Inferior parietal cortex (tissue), 1 donor: ENCODE measurements at regions not wholly inside any gene's neighbourhood (a gene's known extent, or its start where the extent isn't known, plus 50 kb on each side); places are given as distances from the start of the nearest gene placed in this dataset.
"Not testable (repeated sequence)": the region's sequence is repeated elsewhere in the genome, so short reads cannot be mapped to it uniquely, and the experiment has no call there.

ENCODE experiments used
- DNase-seq: peaks from one replicate; pipeline ENCODE4 v3.0.0-alpha.2; 2016; ENCODE audit errors: extremely low spot score

GRCh38 chr5:39970117-39970798 is 545.5 kb upstream of the DAB2 start:
- no peak for DNase-seq

DNA sequence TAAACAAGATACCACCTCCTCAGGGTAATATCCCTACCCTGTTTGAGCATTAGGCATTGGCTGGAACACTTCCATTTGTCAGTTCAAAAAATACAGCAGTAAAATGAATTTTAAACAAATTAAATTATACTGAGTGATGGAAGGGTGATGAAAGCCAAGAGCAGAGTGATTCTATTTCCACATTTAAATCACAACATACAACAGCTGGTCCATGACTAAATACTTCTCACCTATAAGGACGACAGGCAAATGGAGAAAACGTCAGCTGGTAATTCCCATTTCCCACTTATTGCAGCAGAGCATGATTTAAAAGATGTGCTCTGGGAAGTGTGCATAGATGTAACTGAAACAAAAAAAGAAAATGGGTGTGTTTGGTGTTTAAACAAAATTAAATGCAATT is 543.6 kb upstream of the DAB2 start:
- DNase-seq = no peak

DNA sequence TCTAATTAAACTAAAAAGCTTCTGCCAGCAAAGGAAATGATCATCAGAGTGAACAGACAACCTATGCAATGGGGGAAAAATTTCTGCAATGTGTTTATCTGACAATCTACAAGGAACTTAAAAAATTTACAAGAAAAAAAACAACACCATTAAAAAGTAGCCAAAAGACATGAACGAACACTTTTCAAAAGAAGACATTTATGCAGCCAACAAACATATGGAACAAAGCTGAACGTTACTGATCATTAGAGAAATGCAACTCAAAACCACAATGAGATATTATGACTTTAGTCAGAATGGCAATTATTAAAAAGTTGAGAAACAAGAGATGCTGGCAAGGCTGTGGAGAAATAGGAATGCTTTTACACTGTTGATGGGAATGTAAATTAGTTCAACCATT is 530.4 kb upstream of the DAB2 start:
- no peak for DNase-seq

GRCh38 chr5:39951070-39951469 is 526.3 kb upstream of the DAB2 start:
- no peak for DNase-seq

DNA sequence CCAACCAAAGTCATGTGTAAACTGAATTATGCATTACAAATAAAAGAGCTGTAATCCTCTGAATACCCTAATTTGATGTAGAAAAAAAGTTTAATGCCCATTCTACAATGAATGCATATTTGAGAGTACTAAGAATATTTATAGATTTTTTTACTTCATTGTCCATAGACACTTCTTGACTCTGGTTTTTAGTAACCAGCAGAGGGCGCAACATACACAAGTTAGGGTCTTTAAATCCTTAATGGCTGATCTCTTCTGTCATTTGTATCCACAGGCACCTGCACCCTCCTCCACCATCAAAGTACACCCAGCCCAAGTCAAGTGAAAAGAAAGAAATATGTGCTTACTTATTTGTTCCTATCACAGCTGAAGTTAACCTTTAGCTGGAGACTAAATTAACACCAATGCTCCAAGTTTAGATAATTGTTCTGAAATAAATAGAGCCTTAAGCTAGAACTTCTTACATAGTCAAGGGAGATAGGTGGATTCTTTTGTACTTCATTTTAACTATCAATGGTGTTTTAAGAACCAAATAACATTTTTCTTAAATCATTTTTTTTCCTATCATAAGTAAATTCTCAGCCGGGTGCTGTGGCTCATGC is 524.2 kb upstream of the DAB2 start:
- DNase-seq = peak; percentile 77

DNA sequence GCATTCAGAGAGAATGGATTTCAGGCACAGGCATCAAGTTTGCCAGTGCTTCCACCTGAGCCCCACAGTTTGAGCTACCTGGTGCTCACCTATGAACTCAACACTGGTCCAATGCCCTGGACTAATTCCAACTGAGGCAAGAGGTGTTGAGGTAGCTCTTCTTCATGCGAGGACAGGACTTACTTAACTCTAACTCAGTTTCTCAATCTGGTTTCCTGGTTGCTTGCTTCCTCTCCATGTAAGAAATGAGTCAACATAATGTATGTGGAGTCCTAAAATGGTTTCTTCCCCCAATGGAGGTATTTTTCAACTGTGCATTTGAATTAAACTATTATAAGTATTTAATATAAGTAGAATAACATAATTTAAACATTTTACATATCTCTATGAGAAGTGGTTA is 523.6 kb upstream of the DAB2 start:
- no peak for DNase-seq

DNA sequence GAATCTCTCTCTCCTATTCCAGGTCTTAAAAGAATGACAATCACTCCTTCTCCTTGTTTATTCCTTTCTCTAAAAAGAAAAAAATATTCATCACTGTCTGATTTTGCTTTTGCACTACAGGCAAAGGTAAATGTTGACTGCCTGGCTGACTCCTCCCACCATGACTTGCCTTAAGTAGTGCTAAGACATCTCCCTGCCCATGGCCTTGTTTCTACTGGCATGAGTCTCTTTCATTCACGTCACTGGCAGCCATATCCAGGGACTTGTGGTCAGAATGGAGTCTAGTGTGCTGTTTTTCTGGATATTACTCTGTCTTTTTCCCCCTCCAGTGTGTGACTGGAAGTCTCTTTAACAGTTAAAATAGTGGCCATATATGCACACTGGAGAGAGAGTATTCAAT is 522.9 kb upstream of the DAB2 start:
- DNase-seq = no peak

DNA sequence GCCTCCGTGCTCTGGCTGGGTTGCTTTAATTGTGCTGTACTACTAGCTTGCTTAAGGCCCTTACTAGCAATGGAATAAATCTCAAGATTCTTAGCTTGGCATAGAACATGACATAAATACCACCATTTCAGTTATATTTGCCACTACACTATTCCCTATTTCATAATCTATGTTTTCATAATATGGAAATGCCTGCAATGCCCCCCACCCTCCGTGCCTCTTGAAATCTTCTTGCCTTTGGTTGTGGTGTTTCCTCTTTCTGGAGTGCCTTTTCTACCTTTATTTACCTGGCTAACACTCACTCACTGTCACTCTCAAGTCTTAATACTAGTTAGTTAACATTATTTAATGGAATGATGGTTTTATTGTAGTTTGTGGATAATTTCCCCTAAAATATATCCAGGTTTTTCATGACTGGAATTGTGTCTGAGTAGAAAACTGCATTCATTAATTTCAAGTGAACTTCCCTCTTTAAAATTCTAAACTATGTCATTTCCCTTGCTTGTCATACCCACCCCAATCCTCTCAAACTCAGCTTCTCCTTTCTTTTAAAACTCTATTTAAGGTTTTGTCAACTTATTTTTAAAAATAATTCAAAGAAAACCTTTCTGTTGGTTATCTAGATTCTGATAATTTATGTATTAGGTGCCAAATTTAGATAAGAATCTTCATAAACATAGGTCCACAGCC is 521.7 kb upstream of the DAB2 start:
- no peak for DNase-seq

DNA sequence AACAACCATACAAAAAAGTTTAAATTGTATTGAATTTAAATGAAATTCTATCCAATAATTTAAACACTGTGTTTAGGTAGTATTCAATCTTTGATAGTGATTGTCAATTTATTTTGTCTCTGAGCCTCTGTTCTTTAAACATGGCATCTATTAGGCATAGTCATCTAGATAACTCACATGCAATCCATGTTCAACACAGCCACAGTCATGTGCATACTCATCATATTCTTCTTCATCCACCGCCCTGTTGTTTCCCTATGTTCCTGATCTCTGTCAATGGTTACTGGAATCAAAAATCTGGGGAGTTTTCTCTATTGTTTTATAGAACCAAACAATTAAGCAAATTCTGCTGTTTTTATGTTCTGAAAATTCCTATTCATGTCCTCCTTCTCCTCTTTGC is 521.1 kb upstream of the DAB2 start:
- DNase-seq = no peak

DNA sequence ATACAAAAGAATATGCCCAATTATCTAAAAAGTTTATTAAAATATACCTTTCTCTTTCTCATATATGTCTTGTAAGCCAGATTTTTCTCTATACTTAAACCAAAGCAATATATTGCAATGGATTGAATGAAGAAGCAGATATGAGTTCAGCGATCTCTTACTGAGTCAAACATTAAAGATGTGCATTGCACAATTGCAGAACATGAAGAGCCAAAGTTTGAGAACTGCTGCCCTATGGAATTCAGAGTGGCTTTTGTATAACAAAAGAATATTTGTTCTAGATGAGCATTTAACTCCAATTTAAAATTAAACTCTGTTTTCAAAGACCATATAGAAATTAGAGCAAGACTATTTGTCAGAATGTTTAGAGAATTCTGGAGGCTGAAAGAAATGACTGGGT is 519.0 kb upstream of the DAB2 start:
- no peak for DNase-seq

DNA sequence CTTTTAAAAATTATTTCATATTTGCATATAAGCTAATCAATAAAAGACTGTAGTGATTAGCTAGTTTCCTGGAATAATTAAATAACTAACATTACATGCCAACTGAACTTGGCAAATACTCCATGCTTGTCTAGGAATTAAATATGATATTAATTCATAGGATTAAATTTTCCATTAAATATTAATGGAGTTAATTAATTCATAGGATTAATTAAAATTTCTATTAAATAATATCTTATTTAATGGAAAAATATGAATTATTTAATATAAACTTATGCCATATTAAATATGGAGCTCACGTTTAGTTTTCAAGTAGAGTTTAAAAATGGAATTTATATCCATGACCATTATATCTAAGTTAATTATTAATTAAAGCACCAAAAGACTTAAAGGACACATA is 517.8 kb upstream of the DAB2 start:
- no peak for DNase-seq

DNA sequence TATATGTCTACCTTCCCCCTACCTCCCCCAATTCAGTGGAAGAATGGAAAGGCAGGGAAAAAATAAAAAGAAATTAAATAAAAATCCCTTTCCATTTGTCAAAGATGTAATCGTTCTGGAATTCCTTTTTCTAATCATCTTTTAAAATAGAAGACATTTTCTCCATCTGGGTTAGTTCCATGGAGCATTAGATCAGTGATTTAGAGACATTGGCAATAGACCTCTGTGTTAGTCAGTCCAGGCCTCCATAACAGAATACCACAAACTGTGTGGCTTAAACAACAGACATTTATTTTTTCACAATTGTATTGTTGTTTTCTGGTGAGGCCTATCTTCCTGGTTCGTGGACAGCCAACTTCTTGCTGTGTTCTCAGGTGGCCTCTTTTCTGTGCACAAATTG is 516.6 kb upstream of the DAB2 start:
- no peak for DNase-seq

- no peak for DNase-seq
Measured at GRCh38 chr5:39934830-39935229, 510.1 kb upstream of the DAB2 start.

DNA sequence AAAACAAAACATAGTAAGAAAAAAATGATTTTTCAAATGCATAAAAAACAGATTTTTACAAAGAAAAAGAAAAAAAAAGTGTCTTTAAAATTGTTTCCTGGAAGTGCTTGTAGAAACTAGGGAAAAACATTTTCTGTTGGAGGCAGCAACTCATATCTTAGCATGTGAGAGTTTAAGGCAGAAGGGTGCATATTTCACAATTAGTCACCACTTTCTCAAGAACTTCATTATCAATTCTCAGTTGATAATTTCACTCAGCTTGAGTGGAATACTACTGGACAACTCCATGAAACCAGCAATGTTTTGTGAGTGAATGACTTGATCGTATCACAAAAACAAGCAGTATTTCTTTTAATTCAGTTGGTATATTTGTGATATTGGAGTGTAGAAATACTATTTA is 508.3 kb upstream of the DAB2 start:
- DNase-seq = no peak

GRCh38 chr5:39928709-39929108 is 503.9 kb upstream of the DAB2 start:
- no peak for DNase-seq

GRCh38 chr5:39919876-39920275 is 495.1 kb upstream of the DAB2 start:
- DNase-seq = no peak

DNA sequence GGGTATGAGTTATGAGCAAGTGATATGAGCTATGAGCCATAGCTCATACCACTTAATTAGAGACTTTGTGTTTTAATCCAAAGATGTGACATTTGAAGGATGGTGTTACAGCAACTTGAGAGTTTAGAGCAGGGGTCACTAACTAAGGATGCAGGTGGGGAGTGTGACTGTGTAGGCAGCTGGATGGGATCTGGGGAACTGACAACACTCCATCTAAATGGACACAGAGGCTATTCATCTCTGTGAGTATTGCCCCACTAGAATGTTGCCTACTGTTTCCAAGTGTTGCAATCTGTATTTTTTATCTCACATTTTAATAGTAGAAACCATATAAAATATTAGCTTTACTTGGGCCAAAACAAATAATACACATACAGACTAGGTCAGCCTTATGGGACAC is 488.1 kb upstream of the DAB2 start:
- no peak for DNase-seq

GRCh38 chr5:39907267-39907951 is 482.6 kb upstream of the DAB2 start:
- DNase-seq = not testable (repeated sequence)

DNA sequence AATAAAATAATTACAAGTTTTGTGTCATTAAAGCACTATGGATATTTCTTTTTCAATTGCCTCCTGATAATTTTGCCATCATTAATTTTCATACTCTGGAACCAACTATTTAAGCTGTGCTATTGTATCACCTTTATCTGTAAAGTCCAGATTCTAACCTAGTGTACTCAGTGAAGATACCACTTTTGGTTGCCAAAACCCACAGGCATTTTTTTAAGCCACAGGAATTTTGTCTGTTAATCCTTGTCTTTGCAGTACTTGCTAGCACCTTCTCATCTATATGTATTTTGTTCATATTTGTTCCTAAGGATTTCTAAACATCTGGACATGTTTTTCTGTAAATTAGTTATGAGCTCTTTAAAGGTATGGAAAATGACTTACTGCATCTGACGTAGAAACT is 481.4 kb upstream of the DAB2 start:
- no peak for DNase-seq

GRCh38 chr5:39905356-39905755 is 480.6 kb upstream of the DAB2 start:
- no peak for DNase-seq

DNA sequence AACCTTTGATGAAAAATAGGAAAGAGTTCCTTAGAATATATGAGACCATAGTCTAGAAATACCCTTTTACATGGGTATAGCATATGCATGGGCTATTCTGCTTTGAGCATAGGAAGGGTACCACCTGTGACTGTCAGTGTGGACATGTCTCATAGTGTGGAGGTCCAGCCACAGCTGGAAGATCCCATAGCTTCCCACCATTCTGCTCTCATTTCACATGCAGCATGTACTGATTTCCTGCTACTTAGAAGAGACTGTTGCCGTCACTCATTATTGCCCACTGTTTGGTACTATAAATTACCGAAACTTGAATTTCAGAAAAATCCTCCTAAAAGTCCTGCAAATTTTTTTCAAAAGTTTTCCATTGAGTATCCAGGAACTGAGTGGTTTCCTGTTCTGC is 477.8 kb upstream of the DAB2 start:
- DNase-seq = no peak

DNA sequence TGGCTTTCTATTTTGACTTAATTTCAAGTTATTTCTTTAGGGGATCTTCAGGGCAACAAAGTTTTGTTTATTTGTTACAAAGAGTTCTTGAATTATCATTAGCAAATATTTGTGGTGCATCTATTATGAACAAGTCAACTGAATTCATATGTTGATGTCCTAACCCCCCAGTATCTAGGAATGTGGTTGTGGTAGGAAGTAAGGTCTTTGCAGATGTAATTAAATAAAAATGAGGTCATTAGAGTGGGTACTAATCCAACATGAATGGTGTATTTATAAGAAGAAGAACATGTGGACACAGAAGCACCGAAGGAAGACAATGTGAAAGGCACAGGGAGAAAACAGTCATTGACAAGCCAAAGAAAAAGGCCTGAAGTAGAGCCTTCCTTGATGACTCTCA is 474.0 kb upstream of the DAB2 start:
- no peak for DNase-seq

- DNase-seq = no peak
Measured at GRCh38 chr5:39896706-39897105, 471.9 kb upstream of the DAB2 start.
